HEK293 (cell line): ENCODE measurements at regions not wholly inside any gene's neighbourhood (a gene's known extent, or its start where the extent isn't known, plus 50 kb on each side); places are given as distances from the start of the nearest gene placed in this dataset.

ENCODE experiments used
- CTCF ChIA-PET: fragments of 350-600 bp; formaldehyde crosslinking; extraction: SDS; loops from one replicate; lab custom pipeline; 2021; ENCODE audit warnings: antibody characterized with exemption; lab: Yijun Ruan, JAX
- POLR2A ChIA-PET: fragments of 300-600 bp; formaldehyde crosslinking; extraction: SDS; loops from one replicate; lab custom pipeline; 2020; ENCODE audit warnings: antibody characterized with exemption, inconsistent platforms; lab: Yijun Ruan, JAX
- H3K27ac ChIP-seq: fragments of 200-500 bp; sonication (Bioruptor generic); 2 replicates; pipeline ENCODE4 v1.5.1; 2014; ENCODE audit warnings: low read depth, low read length, control low read depth, inconsistent platforms; ENCODE audit errors: extremely low read depth
- H3K36me3 ChIP-seq, 2 experiments: fragments of 200-500 bp in 1 of 2; sonication (Bioruptor generic) in 1 of 2; 1 replicate in 1 of 2; 2 replicates in 1 of 2; pipeline ENCODE4 v1.5.1; 2014 to 2017; ENCODE audit warnings: inconsistent platforms in 2 of 2, low read length in 2 of 2; ENCODE audit not compliant: control insufficient read depth in 2 of 2, insufficient read depth in 1 of 2
- H3K4me1 ChIP-seq: fragments of 200-500 bp; sonication (Bioruptor generic); 2 replicates; pipeline ENCODE4 v1.5.1; 2014; ENCODE audit warnings: mild to moderate bottlenecking, low read length, inconsistent platforms; ENCODE audit not compliant: control insufficient read depth, insufficient read depth
- H3K4me3 ChIP-seq: 2 replicates; pipeline ENCODE4 v1.5.1; 2011; ENCODE audit warnings: low read depth, mild to moderate bottlenecking, control low read depth, low read length, moderate library complexity
- H3K9me3 ChIP-seq: fragments of 200-500 bp; sonication (Bioruptor generic); 2 replicates; pipeline ENCODE4 v1.5.1; 2014; ENCODE audit warnings: low read depth, low read length, inconsistent platforms; ENCODE audit not compliant: control insufficient read depth, insufficient read depth
- HOXC10 ChIP-seq: sonication (generic); formaldehyde crosslinking; IDR thresholded peaks from 2 replicates; pipeline ENCODE4 v1.8.1; 2023; ENCODE audit warnings: mild to moderate bottlenecking, missing genetic modification reagents
- MEIS1 ChIP-seq: sonication (generic); formaldehyde crosslinking; IDR thresholded peaks from 2 replicates; pipeline ENCODE4 v1.8.1; 2022; ENCODE audit warnings: missing genetic modification reagents, mild to moderate bottlenecking, borderline replicate concordance
- REPIN1 ChIP-seq: fragments of 450-650 bp; formaldehyde crosslinking; IDR thresholded peaks from 2 replicates; pipeline ENCODE4 v1.5.1; 2017; ENCODE audit warnings: missing biosample characterization, missing genetic modification characterization, low read depth
- WT1 ChIP-seq: fragments of 450-650 bp; formaldehyde crosslinking; IDR thresholded peaks from 2 replicates; pipeline ENCODE4 v1.5.1; 2016; ENCODE audit warnings: missing biosample characterization, missing genetic modification characterization
- ZBTB21 ChIP-seq: fragments of 450-650 bp; formaldehyde crosslinking; IDR thresholded peaks from 2 replicates; pipeline ENCODE4 v1.5.1; 2017; ENCODE audit warnings: missing biosample characterization, missing genetic modification characterization
- ZBTB48 ChIP-seq: fragments of 450-650 bp; formaldehyde crosslinking; IDR thresholded peaks from 2 replicates; pipeline ENCODE4 v1.5.1; 2016; ENCODE audit warnings: missing biosample characterization, missing genetic modification characterization
- ZFP3 ChIP-seq: fragments of 450-650 bp; formaldehyde crosslinking; IDR thresholded peaks from 2 replicates; pipeline ENCODE4 v1.5.1; 2016; ENCODE audit warnings: low read depth, missing biosample characterization, missing genetic modification characterization
- ZNF133 ChIP-seq: fragments of 450-650 bp; formaldehyde crosslinking; IDR thresholded peaks from 2 replicates; pipeline ENCODE4 v1.5.1; 2016; ENCODE audit warnings: missing biosample characterization, missing genetic modification characterization
- ZNF174 ChIP-seq: fragments of 450-650 bp; formaldehyde crosslinking; IDR thresholded peaks from 2 replicates; pipeline ENCODE4 v1.5.0; 2017; ENCODE audit warnings: missing biosample characterization, mild to moderate bottlenecking, missing genetic modification characterization
- ZNF404 ChIP-seq: fragments of 450-650 bp; formaldehyde crosslinking; IDR thresholded peaks from 2 replicates; pipeline ENCODE4 v1.5.1; 2017; ENCODE audit warnings: missing biosample characterization, missing genetic modification characterization
- ZNF530 ChIP-seq: fragments of 450-650 bp; formaldehyde crosslinking; IDR thresholded peaks from 2 replicates; pipeline ENCODE4 v1.5.1; 2016; ENCODE audit warnings: low read depth, missing biosample characterization, missing genetic modification characterization
- TF ChIP-seq, protein P1 (sequence below): fragments of 450-650 bp; IDR thresholded peaks from 2 replicates; pipeline ENCODE4 v1.5.1; 2018; ENCODE audit warnings: missing biosample characterization, mild to moderate bottlenecking, missing genetic modification characterization
- TF ChIP-seq, protein P2 (sequence below): fragments of 450-650 bp; formaldehyde crosslinking; IDR thresholded peaks from 2 replicates; pipeline ENCODE4 v1.5.1; 2016; ENCODE audit warnings: missing biosample characterization, missing genetic modification characterization
- TF ChIP-seq, protein P3 (sequence below): fragments of 450-650 bp; formaldehyde crosslinking; IDR thresholded peaks from 2 replicates; pipeline ENCODE4 v1.5.1; 2017; ENCODE audit warnings: missing biosample characterization, missing genetic modification characterization
- TF ChIP-seq, protein P4 (sequence below): fragments of 450-650 bp; formaldehyde crosslinking; IDR thresholded peaks from 2 replicates; pipeline ENCODE4 v1.5.1; 2016; ENCODE audit warnings: missing biosample characterization, missing genetic modification characterization, low read depth

DNA sequence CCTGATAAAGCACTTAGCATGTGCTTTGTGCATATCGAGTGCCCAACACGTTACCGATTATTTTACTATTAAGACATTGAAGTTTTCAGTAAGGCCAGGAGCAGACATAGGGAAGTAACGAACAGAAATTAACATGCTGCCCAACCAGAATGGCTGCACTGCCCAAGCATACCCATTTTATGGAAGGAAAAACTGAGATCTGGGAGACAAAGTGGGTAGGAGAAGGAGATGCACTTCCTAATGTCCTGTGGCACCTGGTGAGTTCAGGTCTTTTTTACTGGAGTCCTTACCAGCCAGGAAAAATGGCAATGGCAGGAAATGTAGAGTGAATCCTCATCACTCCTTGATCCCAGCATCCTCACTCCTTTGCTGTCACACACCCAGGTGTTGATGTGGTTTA lies 768.5 kb downstream of the MED13L start (continued):
- TF ChIP-seq, protein P1, sequence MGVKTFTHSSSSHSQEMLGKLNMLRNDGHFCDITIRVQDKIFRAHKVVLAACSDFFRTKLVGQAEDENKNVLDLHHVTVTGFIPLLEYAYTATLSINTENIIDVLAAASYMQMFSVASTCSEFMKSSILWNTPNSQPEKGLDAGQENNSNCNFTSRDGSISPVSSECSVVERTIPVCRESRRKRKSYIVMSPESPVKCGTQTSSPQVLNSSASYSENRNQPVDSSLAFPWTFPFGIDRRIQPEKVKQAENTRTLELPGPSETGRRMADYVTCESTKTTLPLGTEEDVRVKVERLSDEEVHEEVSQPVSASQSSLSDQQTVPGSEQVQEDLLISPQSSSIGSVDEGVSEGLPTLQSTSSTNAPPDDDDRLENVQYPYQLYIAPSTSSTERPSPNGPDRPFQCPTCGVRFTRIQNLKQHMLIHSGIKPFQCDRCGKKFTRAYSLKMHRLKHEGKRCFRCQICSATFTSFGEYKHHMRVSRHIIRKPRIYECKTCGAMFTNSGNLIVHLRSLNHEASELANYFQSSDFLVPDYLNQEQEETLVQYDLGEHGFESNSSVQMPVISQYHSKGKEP (tag by site-specific recombination), result no peak
- TF ChIP-seq ZNF133 (tag by site-specific recombination) (no peak), ZNF530 (tag by site-specific recombination) (no peak), ZFP3 (tag by site-specific recombination) (no peak), ZBTB48 (no peak), ZNF404 (tag by site-specific recombination) (no peak)
- TF ChIP-seq, protein P2, sequence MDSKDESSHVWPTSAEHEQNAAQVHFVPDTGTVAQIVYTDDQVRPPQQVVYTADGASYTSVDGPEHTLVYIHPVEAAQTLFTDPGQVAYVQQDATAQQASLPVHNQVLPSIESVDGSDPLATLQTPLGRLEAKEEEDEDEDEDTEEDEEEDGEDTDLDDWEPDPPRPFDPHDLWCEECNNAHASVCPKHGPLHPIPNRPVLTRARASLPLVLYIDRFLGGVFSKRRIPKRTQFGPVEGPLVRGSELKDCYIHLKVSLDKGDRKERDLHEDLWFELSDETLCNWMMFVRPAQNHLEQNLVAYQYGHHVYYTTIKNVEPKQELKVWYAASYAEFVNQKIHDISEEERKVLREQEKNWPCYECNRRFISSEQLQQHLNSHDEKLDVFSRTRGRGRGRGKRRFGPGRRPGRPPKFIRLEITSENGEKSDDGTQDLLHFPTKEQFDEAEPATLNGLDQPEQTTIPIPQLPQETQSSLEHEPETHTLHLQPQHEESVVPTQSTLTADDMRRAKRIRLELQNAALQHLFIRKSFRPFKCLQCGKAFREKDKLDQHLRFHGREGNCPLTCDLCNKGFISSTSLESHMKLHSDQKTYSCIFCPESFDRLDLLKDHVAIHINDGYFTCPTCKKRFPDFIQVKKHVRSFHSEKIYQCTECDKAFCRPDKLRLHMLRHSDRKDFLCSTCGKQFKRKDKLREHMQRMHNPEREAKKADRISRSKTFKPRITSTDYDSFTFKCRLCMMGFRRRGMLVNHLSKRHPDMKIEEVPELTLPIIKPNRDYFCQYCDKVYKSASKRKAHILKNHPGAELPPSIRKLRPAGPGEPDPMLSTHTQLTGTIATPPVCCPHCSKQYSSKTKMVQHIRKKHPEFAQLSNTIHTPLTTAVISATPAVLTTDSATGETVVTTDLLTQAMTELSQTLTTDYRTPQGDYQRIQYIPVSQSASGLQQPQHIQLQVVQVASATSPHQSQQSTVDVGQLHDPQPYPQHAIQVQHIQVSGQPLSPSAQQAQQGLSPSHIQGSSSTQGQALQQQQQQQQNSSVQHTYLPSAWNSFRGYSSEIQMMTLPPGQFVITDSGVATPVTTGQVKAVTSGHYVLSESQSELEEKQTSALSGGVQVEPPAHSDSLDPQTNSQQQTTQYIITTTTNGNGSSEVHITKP (tag by site-specific recombination), result no peak

DNA sequence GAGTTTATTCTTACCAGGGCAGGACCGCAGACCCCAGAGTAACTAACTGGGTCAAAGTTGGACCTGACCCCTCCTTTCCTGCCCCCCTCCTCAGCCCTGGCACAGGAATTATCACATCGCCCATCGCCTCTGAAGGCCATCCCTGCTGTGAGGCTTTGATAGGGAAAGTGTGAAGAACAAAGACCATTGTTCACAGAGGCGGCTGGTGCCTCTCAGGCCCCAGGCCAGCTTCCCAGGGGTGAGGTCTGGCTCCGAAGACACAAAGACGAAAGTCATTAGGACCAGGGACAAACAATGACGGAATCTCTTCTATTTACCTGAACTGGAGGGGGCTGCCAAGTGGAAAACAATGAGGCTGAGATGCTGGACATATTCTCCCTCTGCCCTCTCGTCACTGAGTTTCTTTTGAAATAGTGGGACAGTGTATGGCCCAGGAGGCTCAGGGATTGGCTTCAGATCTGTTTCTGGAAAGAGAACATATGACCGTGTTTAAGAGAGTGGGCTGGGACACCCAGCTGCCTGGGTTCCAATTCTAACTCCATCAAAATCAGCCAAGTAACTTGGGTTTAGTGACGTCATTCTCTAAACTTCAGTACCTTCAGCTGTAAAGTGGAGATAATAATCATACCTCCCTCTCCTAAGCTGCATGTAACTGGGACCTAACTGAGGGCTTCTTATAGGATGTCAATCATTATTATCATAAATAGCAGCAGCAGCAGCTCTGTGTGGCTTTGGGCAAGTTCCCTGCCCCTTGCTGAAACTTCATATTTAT lies 769.4 kb downstream of the MED13L start:
- ChIA-PET POLR2A (no interaction called here), CTCF (interaction anchor here (0.7 kb wide), 1 partner anchor 111 kb away, joined by 3 read pairs; no protein-coding TSS in a partner anchor)
- Histone ChIP-seq H3K27ac (no peak overlapping the region), H3K36me3 (no peaks in the 10 kb centered on the region), H3K4me3 (no peak overlapping the region), H3K9me3 (no peaks in the 10 kb centered on the region; the same call in 1 of the 2 replicates), H3K4me1 (no peaks in the 10 kb centered on the region)
- TF ChIP-seq MEIS1 (CRISPR knock-in tag) (0 out of 2 replicates have a peak, but pooled peaks have one; percentile 36), WT1 (tag by site-specific recombination) (no peak), ZBTB21 (tag by site-specific recombination) (no peak), ZNF174 (tag by site-specific recombination) (no peak), HOXC10 (CRISPR knock-in tag) (no peak), REPIN1 (no peak)
- TF ChIP-seq, protein P3, sequence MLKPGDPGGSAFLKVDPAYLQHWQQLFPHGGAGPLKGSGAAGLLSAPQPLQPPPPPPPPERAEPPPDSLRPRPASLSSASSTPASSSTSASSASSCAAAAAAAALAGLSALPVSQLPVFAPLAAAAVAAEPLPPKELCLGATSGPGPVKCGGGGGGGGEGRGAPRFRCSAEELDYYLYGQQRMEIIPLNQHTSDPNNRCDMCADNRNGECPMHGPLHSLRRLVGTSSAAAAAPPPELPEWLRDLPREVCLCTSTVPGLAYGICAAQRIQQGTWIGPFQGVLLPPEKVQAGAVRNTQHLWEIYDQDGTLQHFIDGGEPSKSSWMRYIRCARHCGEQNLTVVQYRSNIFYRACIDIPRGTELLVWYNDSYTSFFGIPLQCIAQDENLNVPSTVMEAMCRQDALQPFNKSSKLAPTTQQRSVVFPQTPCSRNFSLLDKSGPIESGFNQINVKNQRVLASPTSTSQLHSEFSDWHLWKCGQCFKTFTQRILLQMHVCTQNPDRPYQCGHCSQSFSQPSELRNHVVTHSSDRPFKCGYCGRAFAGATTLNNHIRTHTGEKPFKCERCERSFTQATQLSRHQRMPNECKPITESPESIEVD (tag by site-specific recombination), result no peak
- TF ChIP-seq, protein P4, sequence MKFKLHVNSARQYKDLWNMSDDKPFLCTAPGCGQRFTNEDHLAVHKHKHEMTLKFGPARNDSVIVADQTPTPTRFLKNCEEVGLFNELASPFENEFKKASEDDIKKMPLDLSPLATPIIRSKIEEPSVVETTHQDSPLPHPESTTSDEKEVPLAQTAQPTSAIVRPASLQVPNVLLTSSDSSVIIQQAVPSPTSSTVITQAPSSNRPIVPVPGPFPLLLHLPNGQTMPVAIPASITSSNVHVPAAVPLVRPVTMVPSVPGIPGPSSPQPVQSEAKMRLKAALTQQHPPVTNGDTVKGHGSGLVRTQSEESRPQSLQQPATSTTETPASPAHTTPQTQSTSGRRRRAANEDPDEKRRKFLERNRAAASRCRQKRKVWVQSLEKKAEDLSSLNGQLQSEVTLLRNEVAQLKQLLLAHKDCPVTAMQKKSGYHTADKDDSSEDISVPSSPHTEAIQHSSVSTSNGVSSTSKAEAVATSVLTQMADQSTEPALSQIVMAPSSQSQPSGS (tag by site-specific recombination), result peak; percentile 74
